Keratinocyte (primary cell): ENCODE measurements at regions not wholly inside any gene's neighbourhood (a gene's known extent, or its start where the extent isn't known, plus 50 kb on each side); places are given as distances from the start of the nearest gene placed in this dataset.

Experiments used
- DNase-seq: peaks from one replicate; pipeline ENCODE4 v3.0.0-alpha.2; 2011; ENCODE audit warnings: low read depth, missing footprints, low spot score
- FAIRE-seq: peaks from 2 replicates; lab custom pipeline; 2011; peaks lifted over from hg19 to GRCh38; lab: Jason Lieb, UNC
- H2AFZ ChIP-seq: 2 replicates; pipeline ENCODE4 v1.6.0; 2012; ENCODE audit warnings: low read length, control low read depth, inconsistent platforms; ENCODE audit not compliant: control insufficient read depth
- H3K27ac ChIP-seq: 2 replicates; pipeline ENCODE4 v1.5.1; 2011; ENCODE audit warnings: low read length; ENCODE audit not compliant: control insufficient read depth, insufficient read depth
- H3K27me3 ChIP-seq: 3 replicates; pipeline ENCODE4 v1.6.0; 2011; ENCODE audit warnings: low read length; ENCODE audit not compliant: control insufficient read depth, insufficient read depth; ENCODE audit errors: extremely low read depth
- H3K36me3 ChIP-seq, 2 experiments: 2 replicates in 1 of 2; 3 replicates in 1 of 2; pipeline ENCODE4 v1.5.1; 2011; ENCODE audit warnings: low read length in 2 of 2, mild to moderate bottlenecking in 1 of 2; ENCODE audit not compliant: control insufficient read depth in 2 of 2, insufficient read depth in 2 of 2; ENCODE audit errors: extremely low read depth in 1 of 2
- H3K4me1 ChIP-seq: 3 replicates; pipeline ENCODE4 v1.5.1; 2011; ENCODE audit warnings: low read length; ENCODE audit not compliant: control insufficient read depth, insufficient read depth; ENCODE audit errors: extremely low read depth
- H3K4me2 ChIP-seq: 3 replicates; pipeline ENCODE4 v1.6.0; 2011; ENCODE audit warnings: low read depth, low read length; ENCODE audit not compliant: control insufficient read depth, insufficient read depth; ENCODE audit errors: extremely low read depth
- H3K4me3 ChIP-seq, 3 experiments: fragments of 200-600 bp in 1 of 3; sonication (generic) in 1 of 3; 2 replicates in 2 of 3; 3 replicates in 1 of 3; pipeline ENCODE4 v1.5.1; 2011 to 2016; ENCODE audit warnings: low read length in 3 of 3, mild to moderate bottlenecking in 3 of 3, control low read depth in 2 of 3, inconsistent platforms in 1 of 3, low read depth in 1 of 3, mixed read lengths in 1 of 3, mixed run types in 1 of 3, moderate library complexity in 1 of 3; ENCODE audit not compliant: control insufficient read depth in 2 of 3, insufficient read depth in 2 of 3; ENCODE audit errors: extremely low read depth in 1 of 3
- H3K79me2 ChIP-seq: 2 replicates; pipeline ENCODE4 v1.6.0; 2012; ENCODE audit warnings: low read length; ENCODE audit not compliant: control insufficient read depth, insufficient read depth
- H3K9ac ChIP-seq: 3 replicates; pipeline ENCODE4 v1.6.0; 2011; ENCODE audit warnings: low read length; ENCODE audit not compliant: control insufficient read depth, insufficient read depth; ENCODE audit errors: extremely low read depth
- H3K9me1 ChIP-seq: 3 replicates; pipeline ENCODE4 v1.6.0; 2011; ENCODE audit warnings: low read length; ENCODE audit not compliant: control insufficient read depth, insufficient read depth; ENCODE audit errors: extremely low read depth
- H3K9me3 ChIP-seq: 2 replicates; pipeline ENCODE4 v1.5.1; 2012; ENCODE audit warnings: low read depth, low read length; ENCODE audit not compliant: control insufficient read depth
- H4K20me1 ChIP-seq: 3 replicates; pipeline ENCODE4 v1.6.0; 2011; ENCODE audit warnings: low read length; ENCODE audit not compliant: control insufficient read depth, insufficient read depth; ENCODE audit errors: extremely low read depth
- CTCF ChIP-seq, 3 experiments: IDR thresholded peaks in 1 of 3; conservative IDR thresholded peaks in 1 of 3; optimal IDR thresholded peaks in 1 of 3; 2 replicates in 2 of 3; 3 replicates in 1 of 3; pipeline versions ENCODE3 to v1.5.1; 2011; ENCODE audit warnings: low read length in 3 of 3, mild to moderate bottlenecking in 3 of 3, moderate library complexity in 2 of 3, control low read depth in 1 of 3, inconsistent platforms in 1 of 3; ENCODE audit not compliant: insufficient read depth in 2 of 3; ENCODE audit errors: extremely low read depth in 1 of 3
- EZH2 ChIP-seq: IDR thresholded peaks from one replicate; pipeline ENCODE4 v1.6.1; 2012; ENCODE audit warnings: inconsistent platforms, mild to moderate bottlenecking, low read length, moderate library complexity
- dilution Hi-C: fragments of 300-500 bp; cut with MboI; formaldehyde crosslinking; loops from one replicate; pipeline ENCODE4 v1.7.0; 2020; ENCODE audit warnings: low sequenced_read_pairs; ENCODE audit not compliant: extremely low pct_ligation_motif_present

- H3K4me2 ChIP-seq, result no peak overlapping the region
- no peak overlapping the region for H3K9ac ChIP-seq
- no peak overlapping the region for H3K4me3 ChIP-seq
- no peaks in the 10 kb centered on the region for H3K27me3 ChIP-seq
- H3K4me1 ChIP-seq, result no peaks in the 10 kb centered on the region
- no peaks in the 10 kb centered on the region for H3K9me1 ChIP-seq
- H3K36me3 ChIP-seq, result no peaks in the 10 kb centered on the region
- peak; percentile 35 for DNase-seq
- H4K20me1 ChIP-seq, result no peaks in the 10 kb centered on the region
- no peaks in the 10 kb centered on the region for H3K9me3 ChIP-seq
- H3K27ac ChIP-seq, result no peak overlapping the region
- dilution Hi-C loops, result no loop called here
- TF ChIP-seq EZH2 (no peak), CTCF (optimal IDR thresholded peaks at IDR 0.05 in 1 of 3, IDR thresholded peaks at IDR 0.05 in 1 of 3, conservative IDR thresholded peaks at IDR 0.05 in 1 of 3; ENCODE audit: extremely low read depth in 1 of 3, insufficient read depth in 2 of 3, low read length in 3 of 3) (no peak)
- no peaks in the 10 kb centered on the region for H3K79me2 ChIP-seq
- no peak for FAIRE-seq
- no peak overlapping the region for H2AFZ ChIP-seq
Measured at GRCh38 chr11:90874281-90874680, 651.4 kb upstream of the CHORDC1 start.

- no peaks in the 10 kb centered on the region for H3K9me3 ChIP-seq
- no peaks in the 10 kb centered on the region for H4K20me1 ChIP-seq
- H3K27ac ChIP-seq, result no peak overlapping the region
- H3K4me2 ChIP-seq, result no peak overlapping the region
- dilution Hi-C loops, result no loop called here
- no peak for TF ChIP-seq CTCF (optimal IDR thresholded peaks at IDR 0.05 in 1 of 3, IDR thresholded peaks at IDR 0.05 in 1 of 3, conservative IDR thresholded peaks at IDR 0.05 in 1 of 3; ENCODE audit: extremely low read depth in 1 of 3, insufficient read depth in 2 of 3, low read length in 3 of 3)
- TF ChIP-seq EZH2, result no peak
- no peaks in the 10 kb centered on the region for H3K27me3 ChIP-seq
- no peaks in the 10 kb centered on the region for H3K79me2 ChIP-seq
- no peak overlapping the region for H2AFZ ChIP-seq
- no peak overlapping the region for H3K9ac ChIP-seq
- no peak overlapping the region for H3K4me3 ChIP-seq
- DNase-seq (no peak), FAIRE-seq (no peak)
- H3K4me1 ChIP-seq, result no peaks in the 10 kb centered on the region
- no peaks in the 10 kb centered on the region for H3K36me3 ChIP-seq
- H3K9me1 ChIP-seq, result no peaks in the 10 kb centered on the region
Measured at GRCh38 chr11:90867416-90867815, 644.6 kb upstream of the CHORDC1 start.
